Activated CD4-positive, alpha-beta T cell treated with anti-CD3 and anti-CD28 coated beads, Interleukin-2, amount 50 U/mL, for 24 hours (primary cell): ENCODE measurements at regions not wholly inside any gene's neighbourhood (a gene's known extent, or its start where the extent isn't known, plus 50 kb on each side); places are given as distances from the start of the nearest gene placed in this dataset.

Experiments
- DNase-seq, 2 donors: peaks; one replicate each; pipeline ENCODE4 v3.0.0-alpha.2; 2020; ENCODE audit warnings: low read depth in 1 of 2, low spot score in 1 of 2

GRCh38 chr18:73923866-73924265 lies 223.8 kb downstream of the FBXO15 start:
- DNase-seq: no peak

GRCh38 chr18:73920033-73920432 lies 227.6 kb downstream of the FBXO15 start:
- no peak for DNase-seq

GRCh38 chr18:73918816-73919215 lies 228.8 kb downstream of the FBXO15 start:
- no peak for DNase-seq

- no peak for DNase-seq
Observed at GRCh38 chr18:73917046-73917445, 230.6 kb downstream of the FBXO15 start.

- DNase-seq: no peak
Observed at GRCh38 chr18:73913505-73913904, 234.1 kb downstream of the FBXO15 start.

GRCh38 chr18:73908323-73908722 lies 239.3 kb downstream of the FBXO15 start:
- no peak for DNase-seq

GRCh38 chr18:73901566-73901965 lies 246.1 kb downstream of the FBXO15 start:
- DNase-seq: no peak

- DNase-seq: no peak
Observed at GRCh38 chr18:73901151-73901550, 246.5 kb downstream of the FBXO15 start.

- DNase-seq: no peak
Observed at GRCh38 chr18:73900106-73900835, 247.4 kb downstream of the FBXO15 start.

GRCh38 chr18:73897517-73897916 lies 250.1 kb downstream of the FBXO15 start:
- DNase-seq: no peak

GRCh38 chr18:73896685-73897084 lies 250.9 kb downstream of the FBXO15 start:
- DNase-seq: no peak

- no peak for DNase-seq
Observed at GRCh38 chr18:73895701-73896100, 251.9 kb downstream of the FBXO15 start.

GRCh38 chr18:73893880-73894279 lies 253.8 kb downstream of the FBXO15 start:
- no peak for DNase-seq

GRCh38 chr18:73891572-73892421 lies 255.8 kb downstream of the FBXO15 start:
- no peak for DNase-seq

- no peak for DNase-seq
Observed at GRCh38 chr18:73888565-73888964, 259.1 kb downstream of the FBXO15 start.

- no peak for DNase-seq
Observed at GRCh38 chr18:73887801-73888200, 259.8 kb downstream of the FBXO15 start.

GRCh38 chr18:73884868-73885267 lies 262.8 kb downstream of the FBXO15 start:
- no peak for DNase-seq

GRCh38 chr18:73881396-73881917 lies 266.2 kb downstream of the FBXO15 start:
- no peak for DNase-seq

GRCh38 chr18:73880387-73880786 lies 267.2 kb downstream of the FBXO15 start:
- no peak for DNase-seq

- DNase-seq: no peak
Observed at GRCh38 chr18:73879766-73880165, 267.9 kb downstream of the FBXO15 start.

- DNase-seq: no peak
Observed at GRCh38 chr18:73879328-73879727, 268.3 kb downstream of the FBXO15 start.

- no peak for DNase-seq
Observed at GRCh38 chr18:73869182-73869581, 278.5 kb downstream of the FBXO15 start.
